Loucy (cell line): ENCODE measurements at regions not wholly inside any gene's neighbourhood (a gene's known extent, or its start where the extent isn't known, plus 50 kb on each side); places are given as distances from the start of the nearest gene placed in this dataset.

Source experiments
- EZH2phosphoT487 ChIP-seq: fragments of 200-600 bp; IDR thresholded peaks from 2 replicates; pipeline ENCODE4 v1.6.1; 2018; ENCODE audit warnings: antibody characterized with exemption, mild to moderate bottlenecking, moderate library complexity, borderline replicate concordance
- TF ChIP-seq, protein P1 (sequence below): fragments of 200-600 bp; sonication (generic); conservative IDR thresholded peaks from 2 replicates; pipeline ENCODE4 v1.5.1; 2014; ENCODE audit warnings: mild to moderate bottlenecking, antibody characterized with exemption, low read length

DNA sequence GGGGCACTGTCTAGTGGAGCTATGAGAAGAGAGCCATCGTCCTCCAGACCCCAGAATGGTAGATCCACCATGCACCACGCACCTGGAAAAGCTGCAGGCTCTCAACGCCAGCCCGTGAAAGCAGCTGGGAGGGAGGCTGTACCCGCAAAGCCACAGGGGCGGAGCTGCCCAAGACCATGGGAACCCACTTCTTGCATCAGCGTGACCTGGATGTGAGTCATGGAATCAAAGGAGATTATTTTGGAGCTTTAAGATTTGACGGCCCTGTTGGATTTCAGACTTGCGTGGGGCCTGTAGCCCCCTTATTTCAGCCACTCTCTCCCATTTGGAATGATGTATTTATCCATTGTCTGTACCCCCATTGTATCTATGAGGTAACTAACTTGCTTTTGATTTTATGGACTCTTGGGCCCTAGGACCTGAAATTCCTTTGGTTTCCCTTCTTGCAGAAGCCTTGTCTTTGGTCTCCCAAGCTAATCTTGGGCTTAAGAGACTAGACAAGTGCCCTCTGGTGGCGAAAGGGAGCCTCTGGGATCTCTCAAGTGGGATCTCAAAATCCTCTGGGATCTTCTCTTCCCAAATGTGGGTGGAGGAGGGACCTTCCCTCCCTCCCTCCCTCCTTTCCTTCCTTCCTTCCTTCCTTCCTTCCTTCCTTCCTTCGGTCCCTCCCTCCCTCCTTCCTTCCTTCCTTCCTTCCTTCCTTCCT is 58.2 kb upstream of the HAPSTR1 start:
- TF ChIP-seq, protein P1, sequence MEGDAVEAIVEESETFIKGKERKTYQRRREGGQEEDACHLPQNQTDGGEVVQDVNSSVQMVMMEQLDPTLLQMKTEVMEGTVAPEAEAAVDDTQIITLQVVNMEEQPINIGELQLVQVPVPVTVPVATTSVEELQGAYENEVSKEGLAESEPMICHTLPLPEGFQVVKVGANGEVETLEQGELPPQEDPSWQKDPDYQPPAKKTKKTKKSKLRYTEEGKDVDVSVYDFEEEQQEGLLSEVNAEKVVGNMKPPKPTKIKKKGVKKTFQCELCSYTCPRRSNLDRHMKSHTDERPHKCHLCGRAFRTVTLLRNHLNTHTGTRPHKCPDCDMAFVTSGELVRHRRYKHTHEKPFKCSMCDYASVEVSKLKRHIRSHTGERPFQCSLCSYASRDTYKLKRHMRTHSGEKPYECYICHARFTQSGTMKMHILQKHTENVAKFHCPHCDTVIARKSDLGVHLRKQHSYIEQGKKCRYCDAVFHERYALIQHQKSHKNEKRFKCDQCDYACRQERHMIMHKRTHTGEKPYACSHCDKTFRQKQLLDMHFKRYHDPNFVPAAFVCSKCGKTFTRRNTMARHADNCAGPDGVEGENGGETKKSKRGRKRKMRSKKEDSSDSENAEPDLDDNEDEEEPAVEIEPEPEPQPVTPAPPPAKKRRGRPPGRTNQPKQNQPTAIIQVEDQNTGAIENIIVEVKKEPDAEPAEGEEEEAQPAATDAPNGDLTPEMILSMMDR: peak; percentile 34
- no peak for TF ChIP-seq EZH2phosphoT487
